NCI-H187 (cell line): ENCODE measurements at regions not wholly inside any gene's neighbourhood (a gene's known extent, or its start where the extent isn't known, plus 50 kb on each side); places are given as distances from the start of the nearest gene placed in this dataset.

Source experiments
- DNase-seq, 2 experiments: peaks; one replicate each; lab custom pipeline; 2025; lab: John Stamatoyannopoulos, UW

- DNase-seq = no peak
These were observed 277.2 kb downstream of the EIPR1 start for GRCh38 chr2:3100386-3100785.

GRCh38 chr2:3099860-3100234, 277.8 kb downstream of the EIPR1 start:
- no peak for DNase-seq

GRCh38 chr2:3099145-3099859, 278.3 kb downstream of the EIPR1 start:
- peak in 1 of 2 experiments; percentile 42 for DNase-seq

- DNase-seq = no peak
These were observed 279.4 kb downstream of the EIPR1 start for GRCh38 chr2:3098231-3098630.

- DNase-seq = no peak
These were observed 279.8 kb downstream of the EIPR1 start for GRCh38 chr2:3097804-3098203.

- no peak for DNase-seq
These were observed 282.3 kb downstream of the EIPR1 start for GRCh38 chr2:3094999-3095958.

- DNase-seq = no peak
These were observed 283.3 kb downstream of the EIPR1 start for GRCh38 chr2:3094318-3094717.

- DNase-seq = no peak
These were observed 285.9 kb downstream of the EIPR1 start for GRCh38 chr2:3091696-3092095.

- DNase-seq = no peak
These were observed 294.9 kb downstream of the EIPR1 start for GRCh38 chr2:3082705-3083104.

- DNase-seq = no peak
These were observed 297.4 kb downstream of the EIPR1 start for GRCh38 chr2:3079959-3080948.

GRCh38 chr2:3079466-3079865, 298.2 kb downstream of the EIPR1 start:
- no peak for DNase-seq

GRCh38 chr2:3078684-3079083, 298.9 kb downstream of the EIPR1 start:
- no peak for DNase-seq

- peak; percentile 29 to 64 for DNase-seq
These were observed 300.6 kb downstream of the EIPR1 start for GRCh38 chr2:3076848-3077642.

- DNase-seq = no peak
These were observed 301.7 kb downstream of the EIPR1 start for GRCh38 chr2:3075991-3076340.

GRCh38 chr2:3075316-3075990, 302.2 kb downstream of the EIPR1 start:
- no peak for DNase-seq

- DNase-seq = no peak
These were observed 303.9 kb downstream of the EIPR1 start for GRCh38 chr2:3073704-3074103.

GRCh38 chr2:3073041-3073595, 304.5 kb downstream of the EIPR1 start:
- DNase-seq = no peak

- no peak for DNase-seq
These were observed 305.8 kb downstream of the EIPR1 start for GRCh38 chr2:3071685-3072263.

- no peak for DNase-seq
These were observed 310.8 kb downstream of the EIPR1 start for GRCh38 chr2:3066831-3067230.

GRCh38 chr2:3065928-3066327, 311.7 kb downstream of the EIPR1 start:
- no peak for DNase-seq
